OCI-LY3 (cell line): ENCODE measurements at regions not wholly inside any gene's neighbourhood (a gene's known extent, or its start where the extent isn't known, plus 50 kb on each side); places are given as distances from the start of the nearest gene placed in this dataset.

Source experiments
- EZH2phosphoT487 ChIP-seq: fragments of 200-600 bp; shearing (Covaris generic); IDR thresholded peaks from 2 replicates; pipeline ENCODE4 v1.6.1; 2018; ENCODE audit warnings: antibody characterized with exemption, mixed run types, low read depth
- TF ChIP-seq, protein P1 (sequence below): fragments of 200-600, 300-600 bp; sonication (generic); IDR thresholded peaks from 2 replicates; pipeline ENCODE4 v1.5.1; 2014; ENCODE audit warnings: antibody characterized with exemption, low read length, low read depth

GRCh38 chr14:85317491-85318021 lies 212.4 kb upstream of the FLRT2 start:
- TF ChIP-seq, protein P1, sequence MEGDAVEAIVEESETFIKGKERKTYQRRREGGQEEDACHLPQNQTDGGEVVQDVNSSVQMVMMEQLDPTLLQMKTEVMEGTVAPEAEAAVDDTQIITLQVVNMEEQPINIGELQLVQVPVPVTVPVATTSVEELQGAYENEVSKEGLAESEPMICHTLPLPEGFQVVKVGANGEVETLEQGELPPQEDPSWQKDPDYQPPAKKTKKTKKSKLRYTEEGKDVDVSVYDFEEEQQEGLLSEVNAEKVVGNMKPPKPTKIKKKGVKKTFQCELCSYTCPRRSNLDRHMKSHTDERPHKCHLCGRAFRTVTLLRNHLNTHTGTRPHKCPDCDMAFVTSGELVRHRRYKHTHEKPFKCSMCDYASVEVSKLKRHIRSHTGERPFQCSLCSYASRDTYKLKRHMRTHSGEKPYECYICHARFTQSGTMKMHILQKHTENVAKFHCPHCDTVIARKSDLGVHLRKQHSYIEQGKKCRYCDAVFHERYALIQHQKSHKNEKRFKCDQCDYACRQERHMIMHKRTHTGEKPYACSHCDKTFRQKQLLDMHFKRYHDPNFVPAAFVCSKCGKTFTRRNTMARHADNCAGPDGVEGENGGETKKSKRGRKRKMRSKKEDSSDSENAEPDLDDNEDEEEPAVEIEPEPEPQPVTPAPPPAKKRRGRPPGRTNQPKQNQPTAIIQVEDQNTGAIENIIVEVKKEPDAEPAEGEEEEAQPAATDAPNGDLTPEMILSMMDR, result no peak
- TF ChIP-seq EZH2phosphoT487, result no peak
